HEK293 (cell line): ENCODE measurements at regions not wholly inside any gene's neighbourhood (a gene's known extent, or its start where the extent isn't known, plus 50 kb on each side); places are given as distances from the start of the nearest gene placed in this dataset.

ENCODE experiments used
- CTCF ChIA-PET: fragments of 350-600 bp; formaldehyde crosslinking; extraction: SDS; loops from one replicate; lab custom pipeline; 2021; ENCODE audit warnings: antibody characterized with exemption; lab: Yijun Ruan, JAX
- POLR2A ChIA-PET: fragments of 300-600 bp; formaldehyde crosslinking; extraction: SDS; loops from one replicate; lab custom pipeline; 2020; ENCODE audit warnings: antibody characterized with exemption, inconsistent platforms; lab: Yijun Ruan, JAX
- H3K27ac ChIP-seq: fragments of 200-500 bp; sonication (Bioruptor generic); 2 replicates; pipeline ENCODE4 v1.5.1; 2014; ENCODE audit warnings: low read depth, low read length, control low read depth, inconsistent platforms; ENCODE audit errors: extremely low read depth
- H3K36me3 ChIP-seq, 2 experiments: fragments of 200-500 bp in 1 of 2; sonication (Bioruptor generic) in 1 of 2; 1 replicate in 1 of 2; 2 replicates in 1 of 2; pipeline ENCODE4 v1.5.1; 2014 to 2017; ENCODE audit warnings: inconsistent platforms in 2 of 2, low read length in 2 of 2; ENCODE audit not compliant: control insufficient read depth in 2 of 2, insufficient read depth in 1 of 2
- H3K4me1 ChIP-seq: fragments of 200-500 bp; sonication (Bioruptor generic); 2 replicates; pipeline ENCODE4 v1.5.1; 2014; ENCODE audit warnings: mild to moderate bottlenecking, low read length, inconsistent platforms; ENCODE audit not compliant: control insufficient read depth, insufficient read depth
- H3K4me3 ChIP-seq: 2 replicates; pipeline ENCODE4 v1.5.1; 2011; ENCODE audit warnings: low read depth, mild to moderate bottlenecking, control low read depth, low read length, moderate library complexity
- H3K9me3 ChIP-seq: fragments of 200-500 bp; sonication (Bioruptor generic); 2 replicates; pipeline ENCODE4 v1.5.1; 2014; ENCODE audit warnings: low read depth, low read length, inconsistent platforms; ENCODE audit not compliant: control insufficient read depth, insufficient read depth
- BCL11B ChIP-seq: fragments of 450-650 bp; formaldehyde crosslinking; IDR thresholded peaks from 2 replicates; pipeline ENCODE4 v1.5.1; 2016; ENCODE audit warnings: low read depth, missing biosample characterization, missing genetic modification characterization
- EGR2 ChIP-seq: fragments of 450-650 bp; formaldehyde crosslinking; IDR thresholded peaks from 2 replicates; pipeline ENCODE4 v1.5.1; 2016; ENCODE audit warnings: low read depth, missing biosample characterization, missing genetic modification characterization
- HIC1 ChIP-seq: fragments of 450-650 bp; formaldehyde crosslinking; IDR thresholded peaks from 2 replicates; pipeline ENCODE4 v1.5.1; 2016; ENCODE audit warnings: missing biosample characterization, missing genetic modification characterization
- IKZF3 ChIP-seq: fragments of 450-650 bp; IDR thresholded peaks from 2 replicates; pipeline ENCODE4 v1.5.0; 2018; ENCODE audit warnings: missing biosample characterization, mild to moderate bottlenecking, missing genetic modification characterization, moderate library complexity
- KLF9 ChIP-seq: fragments of 450-650 bp; formaldehyde crosslinking; IDR thresholded peaks from 2 replicates; pipeline ENCODE4 v1.5.1; 2016; ENCODE audit warnings: missing biosample characterization, missing genetic modification characterization, low read depth
- OSR2 ChIP-seq: fragments of 450-650 bp; formaldehyde crosslinking; IDR thresholded peaks from 2 replicates; pipeline ENCODE4 v1.5.1; 2016; ENCODE audit warnings: missing biosample characterization, missing genetic modification characterization
- PBX3 ChIP-seq: sonication (generic); formaldehyde crosslinking; IDR thresholded peaks from 2 replicates; pipeline ENCODE4 v1.8.1; 2022; ENCODE audit warnings: mild to moderate bottlenecking, moderate library complexity, missing genetic modification reagents
- ZFP37 ChIP-seq: fragments of 450-650 bp; formaldehyde crosslinking; IDR thresholded peaks from 2 replicates; pipeline ENCODE4 v1.5.1; 2016; ENCODE audit warnings: missing biosample characterization, missing genetic modification characterization
- ZNF16 ChIP-seq: fragments of 450-650 bp; formaldehyde crosslinking; IDR thresholded peaks from 2 replicates; pipeline ENCODE4 v1.5.1; 2016; ENCODE audit warnings: low read depth, missing biosample characterization, missing genetic modification characterization
- ZNF248 ChIP-seq: fragments of 450-650 bp; formaldehyde crosslinking; IDR thresholded peaks from 2 replicates; pipeline ENCODE4 v1.5.1; 2017; ENCODE audit warnings: missing biosample characterization, missing genetic modification characterization
- ZNF335 ChIP-seq: fragments of 450-650 bp; formaldehyde crosslinking; conservative IDR thresholded peaks from 2 replicates; pipeline ENCODE4 v1.5.1; 2016; ENCODE audit warnings: missing biosample characterization, missing genetic modification characterization
- ZNF354C ChIP-seq: fragments of 450-650 bp; formaldehyde crosslinking; IDR thresholded peaks from 2 replicates; pipeline ENCODE4 v1.5.1; 2016; ENCODE audit warnings: missing biosample characterization, missing genetic modification characterization, low read depth, borderline replicate concordance
- ZNF362 ChIP-seq: fragments of 450-650 bp; formaldehyde crosslinking; IDR thresholded peaks from 2 replicates; pipeline ENCODE4 v1.5.1; 2016; ENCODE audit warnings: missing biosample characterization, missing genetic modification characterization
- ZNF416 ChIP-seq: fragments of 450-650 bp; formaldehyde crosslinking; IDR thresholded peaks from 2 replicates; pipeline ENCODE4 v1.5.1; 2016; ENCODE audit warnings: missing biosample characterization, missing genetic modification characterization
- ZNF510 ChIP-seq: fragments of 450-650 bp; formaldehyde crosslinking; IDR thresholded peaks from 2 replicates; pipeline ENCODE4 v1.5.1; 2018; ENCODE audit warnings: mild to moderate bottlenecking, missing genetic modification characterization, missing biosample characterization; ENCODE audit not compliant: insufficient replicate concordance
- ZNF664 ChIP-seq: fragments of 450-650 bp; formaldehyde crosslinking; IDR thresholded peaks from 2 replicates; pipeline ENCODE4 v1.5.1; 2016; ENCODE audit warnings: missing biosample characterization, missing genetic modification characterization
- ZNF785 ChIP-seq: fragments of 450-650 bp; formaldehyde crosslinking; IDR thresholded peaks from 2 replicates; pipeline ENCODE4 v1.5.1; 2016; ENCODE audit warnings: missing biosample characterization, missing genetic modification characterization
- ZNF837 ChIP-seq: fragments of 450-650 bp; formaldehyde crosslinking; IDR thresholded peaks from 2 replicates; pipeline ENCODE4 v1.5.1; 2016; ENCODE audit warnings: missing biosample characterization, missing genetic modification characterization
- ZSCAN18 ChIP-seq: fragments of 450-650 bp; formaldehyde crosslinking; IDR thresholded peaks from 2 replicates; pipeline ENCODE4 v1.5.1; 2016; ENCODE audit warnings: missing biosample characterization, missing genetic modification characterization

GRCh38 chr20:48065833-48066232 is 280.6 kb upstream of the SULF2 start:
- Histone ChIP-seq H3K36me3 (no peaks in the 10 kb centered on the region), H3K9me3 (no peaks in the 10 kb centered on the region)
- TF ChIP-seq ZNF354C (tag by site-specific recombination) (no peak), ZNF664 (tag by site-specific recombination) (no peak), PBX3 (CRISPR knock-in tag) (no peak), ZNF785 (no peak)
- TF ChIP-seq, all 188 proteins: peak for 0
- POLR2A ChIA-PET, result no interaction called here
- CTCF ChIA-PET, result interaction anchor here (0.6 kb wide), 1 partner anchor 70 kb away, joined by 3 read pairs; no protein-coding TSS in a partner anchor
- Histone ChIP-seq H3K4me3 (no peak overlapping the region), H3K4me1 (no peaks in the 10 kb centered on the region), H3K27ac (no peak overlapping the region)

- H3K4me1 ChIP-seq, result no peaks in the 10 kb centered on the region
- no peak overlapping the region for H3K4me3 ChIP-seq
- ChIA-PET POLR2A (no interaction called here), CTCF (no interaction called here)
- no peaks in the 10 kb centered on the region for H3K36me3 ChIP-seq
- no peaks in the 10 kb centered on the region for H3K9me3 ChIP-seq
- no peak overlapping the region for H3K27ac ChIP-seq
- TF ChIP-seq ZFP37 (tag by site-specific recombination), result no peak
- no peak for TF ChIP-seq ZNF510 (tag by site-specific recombination)
- no peak for TF ChIP-seq ZNF837 (tag by site-specific recombination)
- no peak for TF ChIP-seq IKZF3 (tag by site-specific recombination)
- TF ChIP-seq ZNF362 (tag by site-specific recombination), result no peak
- TF ChIP-seq ZNF416 (tag by site-specific recombination), result no peak
- TF ChIP-seq KLF9, result no peak
- TF ChIP-seq BCL11B (tag by site-specific recombination), result no peak
- TF ChIP-seq HIC1 (tag by site-specific recombination), result no peak
- no peak for TF ChIP-seq ZNF248 (tag by site-specific recombination)
- no peak for TF ChIP-seq ZNF335
- TF ChIP-seq OSR2 (tag by site-specific recombination), result no peak
Measured at GRCh38 chr20:48064929-48065328, 279.6 kb upstream of the SULF2 start.

- Histone ChIP-seq H3K4me1 (no peaks in the 10 kb centered on the region), H3K9me3 (no peaks in the 10 kb centered on the region), H3K4me3 (no peak overlapping the region), H3K36me3 (no peaks in the 10 kb centered on the region), H3K27ac (no peak overlapping the region)
- ChIA-PET POLR2A (no interaction called here), CTCF (interaction anchor here (0.8 to 1.0 kb wide), 2 partner anchors 12 to 336 kb away, joined by 3 read pairs; no protein-coding TSS in a partner anchor)
- TF ChIP-seq EGR2 (tag by site-specific recombination) (peak; percentile 9; the same call in 1 of the 2 replicates), ZSCAN18 (tag by site-specific recombination) (no peak), ZNF16 (no peak)
Measured at GRCh38 chr20:48060841-48061720, 275.8 kb upstream of the SULF2 start.
